PC-9 (cell line): ENCODE measurements at regions not wholly inside any gene's neighbourhood (a gene's known extent, or its start where the extent isn't known, plus 50 kb on each side); places are given as distances from the start of the nearest gene placed in this dataset.

Source experiments
- EZH2 ChIP-seq: fragments of 200-600 bp; sonication (generic); IDR thresholded peaks from 2 replicates; pipeline ENCODE4 v1.8.0; 2017; ENCODE audit warnings: antibody characterized with exemption, low read depth
- TF ChIP-seq, protein P1 (sequence below): fragments of 200-600 bp; sonication (generic); conservative IDR thresholded peaks from 2 replicates; pipeline ENCODE4 v1.6.1; 2017; ENCODE audit warnings: mixed run types, antibody characterized with exemption, mild to moderate bottlenecking, moderate library complexity

DNA sequence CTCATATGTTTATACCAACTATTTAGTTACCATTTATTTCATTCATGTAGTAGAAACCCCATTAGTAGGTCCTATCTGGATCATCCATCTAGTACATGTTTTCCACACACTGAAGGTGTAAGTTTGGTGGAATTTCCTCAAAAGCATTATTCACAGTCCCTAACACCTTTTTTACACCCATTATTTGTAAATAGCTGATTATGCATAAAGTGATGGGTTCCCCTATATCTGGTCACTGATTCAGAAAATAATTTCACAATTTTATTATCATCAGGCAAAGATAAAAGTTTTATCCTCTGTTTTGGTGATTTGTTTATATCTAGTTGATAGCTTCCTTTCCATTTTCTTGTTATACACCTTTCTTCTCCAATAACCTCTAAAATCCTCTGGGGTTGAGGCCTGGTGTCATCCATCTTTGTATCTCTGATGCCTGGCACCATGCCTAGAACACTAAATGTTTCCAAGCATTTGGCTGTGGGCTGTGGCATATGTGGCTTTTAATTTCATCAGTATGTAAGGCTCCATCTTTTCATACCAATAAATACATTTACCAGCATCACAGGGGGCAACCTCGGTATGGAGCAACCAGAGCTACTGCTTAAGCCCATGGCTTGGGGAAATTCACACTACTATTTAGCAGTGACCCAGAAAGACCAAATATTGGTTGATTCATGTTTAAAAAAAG, 1089.5 kb upstream of the LRRN3 start:
- TF ChIP-seq, protein P1, sequence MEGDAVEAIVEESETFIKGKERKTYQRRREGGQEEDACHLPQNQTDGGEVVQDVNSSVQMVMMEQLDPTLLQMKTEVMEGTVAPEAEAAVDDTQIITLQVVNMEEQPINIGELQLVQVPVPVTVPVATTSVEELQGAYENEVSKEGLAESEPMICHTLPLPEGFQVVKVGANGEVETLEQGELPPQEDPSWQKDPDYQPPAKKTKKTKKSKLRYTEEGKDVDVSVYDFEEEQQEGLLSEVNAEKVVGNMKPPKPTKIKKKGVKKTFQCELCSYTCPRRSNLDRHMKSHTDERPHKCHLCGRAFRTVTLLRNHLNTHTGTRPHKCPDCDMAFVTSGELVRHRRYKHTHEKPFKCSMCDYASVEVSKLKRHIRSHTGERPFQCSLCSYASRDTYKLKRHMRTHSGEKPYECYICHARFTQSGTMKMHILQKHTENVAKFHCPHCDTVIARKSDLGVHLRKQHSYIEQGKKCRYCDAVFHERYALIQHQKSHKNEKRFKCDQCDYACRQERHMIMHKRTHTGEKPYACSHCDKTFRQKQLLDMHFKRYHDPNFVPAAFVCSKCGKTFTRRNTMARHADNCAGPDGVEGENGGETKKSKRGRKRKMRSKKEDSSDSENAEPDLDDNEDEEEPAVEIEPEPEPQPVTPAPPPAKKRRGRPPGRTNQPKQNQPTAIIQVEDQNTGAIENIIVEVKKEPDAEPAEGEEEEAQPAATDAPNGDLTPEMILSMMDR, result no peak
- no peak for TF ChIP-seq EZH2
